Epithelial cell of esophagus (primary cell): ENCODE measurements at regions not wholly inside any gene's neighbourhood (a gene's known extent, or its start where the extent isn't known, plus 50 kb on each side); places are given as distances from the start of the nearest gene placed in this dataset.

Experiments used
- DNase-seq: peaks from one replicate; pipeline ENCODE4 v3.0.0; 2010; ENCODE audit warnings: low read depth
- H3K4me3 ChIP-seq: 2 replicates; pipeline ENCODE4 v1.5.1; 2011; ENCODE audit warnings: mild to moderate bottlenecking, low read length, control low read depth
- TF ChIP-seq, protein P1 (sequence below): IDR thresholded peaks from 2 replicates; pipeline ENCODE4 v1.5.1; 2011; ENCODE audit warnings: low read depth, mild to moderate bottlenecking, low read length, control low read depth, inconsistent platforms; ENCODE audit not compliant: insufficient read depth; ENCODE audit errors: missing control alignments

DNA sequence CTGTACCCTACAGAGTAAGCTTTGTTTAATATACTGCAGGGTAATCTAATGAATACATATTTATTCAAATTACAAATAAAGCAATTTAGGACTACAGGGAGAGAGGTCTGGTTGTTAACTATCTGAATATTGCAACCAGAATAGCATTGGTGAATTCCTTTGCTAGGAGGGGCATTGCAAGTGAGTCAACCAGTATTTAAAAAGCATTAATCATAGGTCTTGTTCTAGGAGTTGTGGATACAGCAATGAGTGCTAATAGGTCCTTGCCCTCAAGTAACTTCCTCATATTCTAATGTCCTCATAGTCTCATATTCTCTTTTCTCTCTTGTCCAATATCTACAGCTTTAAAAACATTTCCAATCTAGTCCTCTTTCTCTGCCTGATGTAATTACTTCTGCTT, 531.4 kb downstream of the CDH11 start:
- no peak overlapping the region for H3K4me3 ChIP-seq
- TF ChIP-seq, protein P1, sequence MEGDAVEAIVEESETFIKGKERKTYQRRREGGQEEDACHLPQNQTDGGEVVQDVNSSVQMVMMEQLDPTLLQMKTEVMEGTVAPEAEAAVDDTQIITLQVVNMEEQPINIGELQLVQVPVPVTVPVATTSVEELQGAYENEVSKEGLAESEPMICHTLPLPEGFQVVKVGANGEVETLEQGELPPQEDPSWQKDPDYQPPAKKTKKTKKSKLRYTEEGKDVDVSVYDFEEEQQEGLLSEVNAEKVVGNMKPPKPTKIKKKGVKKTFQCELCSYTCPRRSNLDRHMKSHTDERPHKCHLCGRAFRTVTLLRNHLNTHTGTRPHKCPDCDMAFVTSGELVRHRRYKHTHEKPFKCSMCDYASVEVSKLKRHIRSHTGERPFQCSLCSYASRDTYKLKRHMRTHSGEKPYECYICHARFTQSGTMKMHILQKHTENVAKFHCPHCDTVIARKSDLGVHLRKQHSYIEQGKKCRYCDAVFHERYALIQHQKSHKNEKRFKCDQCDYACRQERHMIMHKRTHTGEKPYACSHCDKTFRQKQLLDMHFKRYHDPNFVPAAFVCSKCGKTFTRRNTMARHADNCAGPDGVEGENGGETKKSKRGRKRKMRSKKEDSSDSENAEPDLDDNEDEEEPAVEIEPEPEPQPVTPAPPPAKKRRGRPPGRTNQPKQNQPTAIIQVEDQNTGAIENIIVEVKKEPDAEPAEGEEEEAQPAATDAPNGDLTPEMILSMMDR, result no peak
- DNase-seq, result peak; percentile 75

DNA sequence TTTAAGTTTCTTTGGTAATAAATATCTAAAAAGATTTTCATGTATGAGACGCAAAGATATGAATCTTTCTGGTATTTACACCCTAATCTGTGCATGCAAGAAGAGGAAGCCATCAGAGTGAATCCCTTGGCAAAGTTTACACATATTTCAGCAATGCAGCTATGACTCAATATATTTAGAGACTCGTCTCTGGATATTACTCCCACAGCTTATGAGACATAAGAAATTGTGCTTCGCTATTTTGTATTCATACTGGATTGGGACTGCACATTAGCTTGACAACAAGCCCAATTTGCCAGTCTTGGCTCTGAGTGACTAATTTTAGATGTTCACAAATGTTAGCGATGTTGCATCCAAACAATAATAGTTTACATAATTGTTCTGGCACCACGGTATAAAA, 532.0 kb downstream of the CDH11 start:
- DNase-seq, result peak; percentile 78
- TF ChIP-seq, protein P1, result no peak
- H3K4me3 ChIP-seq, result no peak overlapping the region

DNA sequence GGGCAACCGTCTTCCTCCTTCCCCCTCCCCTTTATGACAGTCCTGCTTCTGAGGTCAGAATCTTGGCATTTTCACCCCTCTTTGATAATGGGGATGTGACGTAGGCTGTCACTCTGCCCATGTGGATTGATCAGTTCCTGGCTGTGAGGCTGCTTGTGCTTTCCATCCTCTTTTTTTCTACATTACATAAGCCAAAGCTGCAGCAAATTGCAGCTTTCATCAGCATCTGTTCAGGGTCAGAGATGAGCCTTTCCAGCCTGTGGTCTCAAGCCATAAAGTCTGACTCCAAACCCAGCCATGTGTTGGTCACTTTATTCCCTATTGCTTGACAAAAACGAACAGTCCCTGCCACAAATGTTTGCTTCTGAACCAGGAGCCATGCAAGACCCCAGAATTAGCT, 535.1 kb downstream of the CDH11 start:
- TF ChIP-seq, protein P1, result no peak
- DNase-seq, result no peak
- H3K4me3 ChIP-seq, result no peak overlapping the region

- H3K4me3 ChIP-seq, result no peak overlapping the region
- TF ChIP-seq, protein P1, result no peak
- DNase-seq, result no peak
Observed at GRCh38 chr16:64585367-64585766, 536.5 kb downstream of the CDH11 start.

DNA sequence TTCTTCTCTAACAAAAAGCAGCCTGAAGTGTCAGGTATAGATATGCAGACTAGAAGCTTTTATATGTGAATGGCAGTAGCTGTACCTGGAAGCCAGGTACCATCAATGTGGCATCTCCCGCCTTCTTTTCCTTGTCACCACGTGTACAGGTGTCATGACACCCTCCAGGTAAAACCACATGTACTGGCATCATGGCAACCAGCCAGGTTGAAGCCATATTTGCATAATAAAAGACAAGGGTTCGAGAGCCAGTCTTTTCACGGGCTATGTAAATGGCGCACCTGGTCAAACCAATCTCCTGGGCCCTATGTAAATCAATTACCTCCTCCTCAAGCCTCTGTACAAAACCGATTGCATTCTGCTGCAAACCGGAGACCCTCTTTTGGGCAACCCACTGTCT, 541.3 kb downstream of the CDH11 start:
- TF ChIP-seq, protein P1, result no peak
- no peak overlapping the region for H3K4me3 ChIP-seq
- DNase-seq, result no peak

DNA sequence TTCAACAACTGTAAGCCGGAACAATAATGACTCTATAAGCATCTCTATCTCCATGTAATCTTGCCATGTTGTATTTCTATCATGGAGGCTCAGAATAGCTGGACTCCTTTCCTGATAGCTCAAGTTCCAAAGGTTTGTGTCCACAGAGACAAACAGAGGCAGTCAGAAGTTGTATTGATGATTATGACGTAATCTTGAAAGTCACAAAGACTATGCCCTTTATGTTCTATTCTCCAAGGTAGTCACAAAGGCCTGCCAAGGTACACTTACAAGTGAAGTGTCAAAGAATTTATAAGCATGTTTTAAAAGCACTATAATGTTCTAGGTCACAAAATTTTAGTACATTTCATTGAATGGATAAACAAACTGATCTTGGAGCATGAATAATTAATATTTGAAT, 542.2 kb downstream of the CDH11 start:
- DNase-seq, result no peak
- H3K4me3 ChIP-seq, result no peak overlapping the region
- TF ChIP-seq, protein P1, result no peak

DNA sequence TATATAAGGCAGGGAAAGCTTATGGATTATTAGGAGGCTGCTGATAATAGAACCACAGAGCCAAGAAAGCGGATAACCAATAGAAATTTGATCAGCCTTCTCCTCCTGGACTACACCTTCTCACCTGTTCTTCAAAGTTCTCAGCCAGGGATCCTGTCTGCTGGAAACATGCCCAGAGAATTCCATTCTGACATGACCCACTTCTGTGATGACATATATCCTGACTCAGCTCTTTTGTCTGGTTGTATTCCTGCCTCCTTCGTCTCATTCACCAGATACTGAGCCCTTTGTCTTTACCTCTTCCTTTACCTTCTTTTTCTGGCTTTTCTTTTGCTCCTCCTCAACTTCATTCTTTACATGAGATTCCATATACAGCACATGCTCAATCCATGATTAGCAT, 576.1 kb downstream of the CDH11 start:
- H3K4me3 ChIP-seq, result no peak overlapping the region
- DNase-seq, result peak; percentile 91
- TF ChIP-seq, protein P1, result no peak
